Ishikawa (cell line): ENCODE measurements at regions not wholly inside any gene's neighbourhood (a gene's known extent, or its start where the extent isn't known, plus 50 kb on each side); places are given as distances from the start of the nearest gene placed in this dataset.

Experiments used
- CEBPB ChIP-seq: IDR thresholded peaks from 2 replicates; pipeline ENCODE4 v1.6.1; 2012
- EP300 ChIP-seq: IDR thresholded peaks from 2 replicates; pipeline ENCODE4 v1.6.1; 2012; ENCODE audit warnings: borderline replicate concordance
- FOXM1 ChIP-seq: IDR thresholded peaks from 2 replicates; pipeline ENCODE4 v1.6.1; 2012; ENCODE audit warnings: low read depth, borderline replicate concordance
- RAD21 ChIP-seq: IDR thresholded peaks from 2 replicates; pipeline ENCODE4 v1.6.1; 2012; ENCODE audit warnings: low read depth
- TCF12 ChIP-seq: IDR thresholded peaks from 2 replicates; pipeline ENCODE4 v1.6.1; 2012; ENCODE audit warnings: low read depth
- TEAD4 ChIP-seq: IDR thresholded peaks from 2 replicates; pipeline ENCODE4 v1.6.1; 2012
- YY1 ChIP-seq: IDR thresholded peaks from 2 replicates; pipeline ENCODE4 v1.6.1; 2012; ENCODE audit warnings: low read depth
- ZBTB7A ChIP-seq: IDR thresholded peaks from 2 replicates; pipeline ENCODE4 v1.6.1; 2012; ENCODE audit warnings: low read depth
- TF ChIP-seq, protein P1 (sequence below): IDR thresholded peaks from 2 replicates; pipeline ENCODE4 v1.6.1; 2012
- TF ChIP-seq, protein P2 (sequence below): IDR thresholded peaks from 2 replicates; pipeline ENCODE4 v1.6.1; 2012

DNA sequence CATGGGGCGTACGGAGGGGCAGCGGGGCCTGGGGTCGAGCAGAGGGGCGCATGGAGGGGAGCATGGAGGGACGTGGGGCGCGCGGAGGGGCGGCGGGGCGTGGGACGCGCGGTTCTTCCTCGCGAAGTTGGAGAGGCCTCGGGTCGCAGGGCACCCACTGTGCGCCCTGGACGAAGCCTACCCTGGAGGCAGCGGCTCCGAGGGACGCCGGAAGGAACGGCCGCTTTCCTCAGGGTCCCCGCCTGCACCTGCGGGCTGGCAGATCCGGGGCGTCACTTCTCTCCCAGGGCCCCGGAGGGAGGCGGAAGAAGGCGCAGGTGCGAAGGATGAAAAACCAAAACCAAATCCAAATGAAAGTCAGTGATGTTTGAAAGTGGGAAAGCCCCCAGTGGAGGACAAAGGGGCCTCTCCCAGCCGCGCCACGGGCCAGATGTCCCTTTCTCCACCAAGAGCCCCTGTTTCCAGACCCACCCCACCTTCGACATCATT, 142.1 kb upstream of the PDE10A start:
- TF ChIP-seq FOXM1 = no peak
- no peak for TF ChIP-seq CEBPB
- TF ChIP-seq EP300 = no peak
- no peak for TF ChIP-seq RAD21
- TF ChIP-seq, protein P1, sequence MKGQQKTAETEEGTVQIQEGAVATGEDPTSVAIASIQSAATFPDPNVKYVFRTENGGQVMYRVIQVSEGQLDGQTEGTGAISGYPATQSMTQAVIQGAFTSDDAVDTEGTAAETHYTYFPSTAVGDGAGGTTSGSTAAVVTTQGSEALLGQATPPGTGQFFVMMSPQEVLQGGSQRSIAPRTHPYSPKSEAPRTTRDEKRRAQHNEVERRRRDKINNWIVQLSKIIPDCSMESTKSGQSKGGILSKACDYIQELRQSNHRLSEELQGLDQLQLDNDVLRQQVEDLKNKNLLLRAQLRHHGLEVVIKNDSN = no peak
- no peak for TF ChIP-seq ZBTB7A
- TF ChIP-seq YY1 = no peak
- TF ChIP-seq TEAD4 = no peak
- TF ChIP-seq, protein P2, sequence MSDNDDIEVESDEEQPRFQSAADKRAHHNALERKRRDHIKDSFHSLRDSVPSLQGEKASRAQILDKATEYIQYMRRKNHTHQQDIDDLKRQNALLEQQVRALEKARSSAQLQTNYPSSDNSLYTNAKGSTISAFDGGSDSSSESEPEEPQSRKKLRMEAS = no peak
- no peak for TF ChIP-seq TCF12
